ENCODE measurements at regions not wholly inside any gene's neighbourhood (a gene's known extent, or its start where the extent isn't known, plus 50 kb on each side); places are given as distances from the start of the nearest gene placed in this dataset.

- no peaks in the 10 kb centered on the region for H3K79me2 ChIP-seq (ENCODE audit: control insufficient read depth, insufficient read depth, low read length, unreplicated experiment)
- no peaks in the 10 kb centered on the region for H3K27me3 ChIP-seq (ENCODE audit: insufficient read depth, low read length)
- no peak overlapping the region for H3K27ac ChIP-seq (ENCODE audit: low read depth, low read length)
- peaks cover 6% of the 10 kb centered on the region for H3K4me1 ChIP-seq (ENCODE audit: control insufficient read depth, insufficient read depth, low read length, unreplicated experiment)
- 0 out of 2 replicates have a peak overlapping the region, but pooled peaks have one; percentile 58 for H3K4me3 ChIP-seq (ENCODE audit: low read depth, low read length)
- H3K36me3 ChIP-seq (ENCODE audit: insufficient read depth, low read length): no peaks in the 10 kb centered on the region
- H2AFZ ChIP-seq (ENCODE audit: low read length, unreplicated experiment): no peak overlapping the region
Measured at GRCh38 chr9:121550041-121550440, 50.4 kb upstream of the GGTA1 start.

- no peaks in the 10 kb centered on the region for H3K79me2 ChIP-seq (ENCODE audit: control insufficient read depth, insufficient read depth, low read length, unreplicated experiment)
- H2AFZ ChIP-seq (ENCODE audit: low read length, unreplicated experiment): no peak overlapping the region
- H3K4me1 ChIP-seq (ENCODE audit: control insufficient read depth, insufficient read depth, low read length, unreplicated experiment): peaks cover 6% of the 10 kb centered on the region
- no peaks in the 10 kb centered on the region for H3K27me3 ChIP-seq (ENCODE audit: insufficient read depth, low read length)
- no peak overlapping the region for H3K27ac ChIP-seq (ENCODE audit: low read depth, low read length)
- H3K4me3 ChIP-seq (ENCODE audit: low read depth, low read length): peak overlapping the region; percentile 58
- no peaks in the 10 kb centered on the region for H3K36me3 ChIP-seq (ENCODE audit: insufficient read depth, low read length)
Measured at GRCh38 chr9:121550569-121551512, 51.2 kb upstream of the GGTA1 start.

- peaks cover 6% of the 10 kb centered on the region for H3K4me1 ChIP-seq (ENCODE audit: control insufficient read depth, insufficient read depth, low read length, unreplicated experiment)
- H3K4me3 ChIP-seq (ENCODE audit: low read depth, low read length): no peak overlapping the region
- H3K27me3 ChIP-seq (ENCODE audit: insufficient read depth, low read length): no peaks in the 10 kb centered on the region
- H3K79me2 ChIP-seq (ENCODE audit: control insufficient read depth, insufficient read depth, low read length, unreplicated experiment): no peaks in the 10 kb centered on the region
- no peaks in the 10 kb centered on the region for H3K36me3 ChIP-seq (ENCODE audit: insufficient read depth, low read length)
- H3K27ac ChIP-seq (ENCODE audit: low read depth, low read length): no peak overlapping the region
- H2AFZ ChIP-seq (ENCODE audit: low read length, unreplicated experiment): no peak overlapping the region
Measured at GRCh38 chr9:121551985-121552753, 52.5 kb upstream of the GGTA1 start.

GRCh38 chr9:121556082-121556481 lies 56.4 kb upstream of the GGTA1 start:
- Histone ChIP-seq H3K27ac (ENCODE audit: low read depth, low read length) (no peak overlapping the region), H2AFZ (ENCODE audit: low read length, unreplicated experiment) (no peak overlapping the region), H3K79me2 (ENCODE audit: control insufficient read depth, insufficient read depth, low read length, unreplicated experiment) (no peaks in the 10 kb centered on the region), H3K4me3 (ENCODE audit: low read depth, low read length) (no peak overlapping the region), H3K36me3 (ENCODE audit: insufficient read depth, low read length) (no peaks in the 10 kb centered on the region), H3K4me1 (ENCODE audit: control insufficient read depth, insufficient read depth, low read length, unreplicated experiment) (peaks cover 24% of the 10 kb centered on the region), H3K27me3 (ENCODE audit: insufficient read depth, low read length) (no peaks in the 10 kb centered on the region)

GRCh38 chr9:121556580-121556979 lies 56.9 kb upstream of the GGTA1 start:
- H3K4me3 ChIP-seq (ENCODE audit: low read depth, low read length): no peak overlapping the region
- H3K36me3 ChIP-seq (ENCODE audit: insufficient read depth, low read length): no peaks in the 10 kb centered on the region
- no peak overlapping the region for H3K27ac ChIP-seq (ENCODE audit: low read depth, low read length)
- no peaks in the 10 kb centered on the region for H3K27me3 ChIP-seq (ENCODE audit: insufficient read depth, low read length)
- H3K79me2 ChIP-seq (ENCODE audit: control insufficient read depth, insufficient read depth, low read length, unreplicated experiment): no peaks in the 10 kb centered on the region
- H2AFZ ChIP-seq (ENCODE audit: low read length, unreplicated experiment): no peak overlapping the region
- peaks cover 24% of the 10 kb centered on the region for H3K4me1 ChIP-seq (ENCODE audit: control insufficient read depth, insufficient read depth, low read length, unreplicated experiment)

GRCh38 chr9:121557581-121558447 lies 58.2 kb upstream of the GGTA1 start:
- no peaks in the 10 kb centered on the region for H3K79me2 ChIP-seq (ENCODE audit: control insufficient read depth, insufficient read depth, low read length, unreplicated experiment)
- no peaks in the 10 kb centered on the region for H3K36me3 ChIP-seq (ENCODE audit: insufficient read depth, low read length)
- H3K27me3 ChIP-seq (ENCODE audit: insufficient read depth, low read length): no peaks in the 10 kb centered on the region
- H3K4me1 ChIP-seq (ENCODE audit: control insufficient read depth, insufficient read depth, low read length, unreplicated experiment): peaks cover 24% of the 10 kb centered on the region
- no peak overlapping the region for H2AFZ ChIP-seq (ENCODE audit: low read length, unreplicated experiment)
- peak overlapping the region; percentile 8; the same call in 1 of the 2 replicates for H3K4me3 ChIP-seq (ENCODE audit: low read depth, low read length)
- peak overlapping the region; percentile 66 for H3K27ac ChIP-seq (ENCODE audit: low read depth, low read length)

- Histone ChIP-seq H3K4me3 (ENCODE audit: low read depth, low read length) (no peak overlapping the region), H2AFZ (ENCODE audit: low read length, unreplicated experiment) (no peak overlapping the region), H3K4me1 (ENCODE audit: control insufficient read depth, insufficient read depth, low read length, unreplicated experiment) (peaks cover 24% of the 10 kb centered on the region), H3K27me3 (ENCODE audit: insufficient read depth, low read length) (no peaks in the 10 kb centered on the region), H3K36me3 (ENCODE audit: insufficient read depth, low read length) (no peaks in the 10 kb centered on the region), H3K27ac (ENCODE audit: low read depth, low read length) (peak overlapping the region; percentile 66), H3K79me2 (ENCODE audit: control insufficient read depth, insufficient read depth, low read length, unreplicated experiment) (no peaks in the 10 kb centered on the region)
Measured at GRCh38 chr9:121558473-121558872, 58.8 kb upstream of the GGTA1 start.

- no peaks in the 10 kb centered on the region for H3K36me3 ChIP-seq (ENCODE audit: insufficient read depth, low read length)
- H3K27ac ChIP-seq (ENCODE audit: low read depth, low read length): peak overlapping the region; percentile 66; the same call in 1 of the 2 replicates
- no peaks in the 10 kb centered on the region for H3K79me2 ChIP-seq (ENCODE audit: control insufficient read depth, insufficient read depth, low read length, unreplicated experiment)
- no peak overlapping the region for H3K4me3 ChIP-seq (ENCODE audit: low read depth, low read length)
- H3K27me3 ChIP-seq (ENCODE audit: insufficient read depth, low read length): no peaks in the 10 kb centered on the region
- no peak overlapping the region for H2AFZ ChIP-seq (ENCODE audit: low read length, unreplicated experiment)
- H3K4me1 ChIP-seq (ENCODE audit: control insufficient read depth, insufficient read depth, low read length, unreplicated experiment): peaks cover 24% of the 10 kb centered on the region
Measured at GRCh38 chr9:121559183-121559582, 59.5 kb upstream of the GGTA1 start.

GRCh38 chr9:121560921-121561320 lies 61.3 kb upstream of the GGTA1 start:
- Histone ChIP-seq H3K4me1 (ENCODE audit: control insufficient read depth, insufficient read depth, low read length, unreplicated experiment) (peaks cover 24% of the 10 kb centered on the region), H3K79me2 (ENCODE audit: control insufficient read depth, insufficient read depth, low read length, unreplicated experiment) (no peaks in the 10 kb centered on the region), H2AFZ (ENCODE audit: low read length, unreplicated experiment) (no peak overlapping the region), H3K27ac (ENCODE audit: low read depth, low read length) (no peak overlapping the region), H3K27me3 (ENCODE audit: insufficient read depth, low read length) (no peaks in the 10 kb centered on the region), H3K36me3 (ENCODE audit: insufficient read depth, low read length) (no peaks in the 10 kb centered on the region), H3K4me3 (ENCODE audit: low read depth, low read length) (no peak overlapping the region)
